Calu3 (cell line): ENCODE measurements at regions not wholly inside any gene's neighbourhood (a gene's known extent, or its start where the extent isn't known, plus 50 kb on each side); places are given as distances from the start of the nearest gene placed in this dataset.

Experiments used
- BruUV-seq: library from RNA; stranded (reverse); fragments of 400-500 nt; replicated peaks from 2 replicates; lab custom pipeline; 2021; lab: Mats Ljungman, UMichigan
- CTCF ChIA-PET: fragments of 300-600 bp; sonication (Branson Sonifier 250); formaldehyde crosslinking; loops from one replicate; lab custom pipeline; 2022; ENCODE audit warnings: antibody characterized with exemption; lab: Charles Lee
- DNase-seq: peaks from one replicate; pipeline ENCODE4 v3.0.0; 2022
- H3K27ac Mint-ChIP-seq: one replicate; pipeline ENCODE4 v1.8.0; 2022; ENCODE audit warnings: mixed read lengths; ENCODE audit not compliant: unreplicated experiment
- H3K27me3 Mint-ChIP-seq: one replicate; pipeline ENCODE4 v1.8.0; 2022; ENCODE audit warnings: mixed read lengths; ENCODE audit not compliant: unreplicated experiment
- H3K36me3 Mint-ChIP-seq: one replicate; pipeline ENCODE4 v1.8.0; 2022; ENCODE audit warnings: mild to moderate bottlenecking, moderate library complexity, mixed read lengths; ENCODE audit not compliant: insufficient read depth, unreplicated experiment
- H3K4me1 Mint-ChIP-seq: one replicate; pipeline ENCODE4 v1.8.0; 2022; ENCODE audit warnings: mild to moderate bottlenecking, low read depth, mixed read lengths; ENCODE audit not compliant: unreplicated experiment
- H3K4me3 Mint-ChIP-seq: one replicate; pipeline ENCODE4 v1.8.0; 2022; ENCODE audit warnings: mild to moderate bottlenecking, low read depth, moderate library complexity, mixed read lengths; ENCODE audit not compliant: unreplicated experiment
- H3K9me3 Mint-ChIP-seq: one replicate; pipeline ENCODE4 v1.8.0; 2022; ENCODE audit warnings: low read depth, mixed read lengths; ENCODE audit not compliant: unreplicated experiment
- CTCF ChIP-seq: fragments of 200-600 bp; IDR thresholded peaks from one replicate; pipeline ENCODE4 v1.8.0; 2022; ENCODE audit warnings: antibody characterized with exemption; ENCODE audit not compliant: unreplicated experiment
- intact Hi-C: fragments of 100-400 bp; cut with micrococcal nuclease; formaldehyde crosslinking; loops from one replicate; pipeline ENCODE4 v1.10.0; 2022; ENCODE audit not compliant: unreplicated experiment

- H3K27me3 Mint-ChIP-seq: peaks cover 23% of the 10 kb centered on the region
- CTCF ChIA-PET: interaction anchor here (0.6 kb wide), 1 partner anchor 19 kb away, joined by 3 read pairs; no protein-coding TSS in a partner anchor
- TF ChIP-seq CTCF: no peak
- H3K36me3 Mint-ChIP-seq: no peaks in the 10 kb centered on the region
- no peaks in the 10 kb centered on the region for H3K9me3 Mint-ChIP-seq
- intact Hi-C loops: no loop called here
- H3K4me1 Mint-ChIP-seq: no peaks in the 10 kb centered on the region
- no TSS peak for BruUV-seq
- no peak overlapping the region for H3K4me3 Mint-ChIP-seq
- H3K27ac Mint-ChIP-seq: no peak overlapping the region
- no peak for DNase-seq
These were observed 141.8 kb upstream of the PBX1 start for GRCh38 chr1:164417016-164417704.

- Mint-ChIP-seq H3K4me1 (no peaks in the 10 kb centered on the region), H3K27me3 (no peaks in the 10 kb centered on the region), H3K4me3 (no peak overlapping the region), H3K36me3 (no peaks in the 10 kb centered on the region), H3K27ac (no peak overlapping the region), H3K9me3 (no peaks in the 10 kb centered on the region)
- CTCF ChIA-PET: no interaction called here
- no TSS peak for BruUV-seq
- DNase-seq: no peak
- intact Hi-C loops: no loop called here
- TF ChIP-seq CTCF: no peak
These were observed 135.8 kb upstream of the PBX1 start for GRCh38 chr1:164423136-164423535.

GRCh38 chr1:164433141-164433817 is 125.7 kb upstream of the PBX1 start:
- intact Hi-C loops: no loop called here
- no peak for DNase-seq
- H3K27me3 Mint-ChIP-seq: peaks cover 18% of the 10 kb centered on the region
- CTCF ChIA-PET: no interaction called here
- no peak overlapping the region for H3K4me3 Mint-ChIP-seq
- no peak overlapping the region for H3K27ac Mint-ChIP-seq
- H3K36me3 Mint-ChIP-seq: no peaks in the 10 kb centered on the region
- no TSS peak for BruUV-seq
- no peaks in the 10 kb centered on the region for H3K4me1 Mint-ChIP-seq
- TF ChIP-seq CTCF: no peak
- H3K9me3 Mint-ChIP-seq: peaks cover 2% of the 10 kb centered on the region

GRCh38 chr1:164433818-164434170 is 125.2 kb upstream of the PBX1 start:
- peaks cover 2% of the 10 kb centered on the region for H3K9me3 Mint-ChIP-seq
- H3K27me3 Mint-ChIP-seq: peaks cover 13% of the 10 kb centered on the region
- H3K4me3 Mint-ChIP-seq: no peak overlapping the region
- no peak for TF ChIP-seq CTCF
- H3K4me1 Mint-ChIP-seq: no peaks in the 10 kb centered on the region
- BruUV-seq: no TSS peak
- no peak overlapping the region for H3K27ac Mint-ChIP-seq
- CTCF ChIA-PET: no interaction called here
- intact Hi-C loops: no loop called here
- H3K36me3 Mint-ChIP-seq: no peaks in the 10 kb centered on the region
- DNase-seq: no peak
